ENCODE measurements at regions not wholly inside any gene's neighbourhood (a gene's known extent, or its start where the extent isn't known, plus 50 kb on each side); places are given as distances from the start of the nearest gene placed in this dataset.

DNA sequence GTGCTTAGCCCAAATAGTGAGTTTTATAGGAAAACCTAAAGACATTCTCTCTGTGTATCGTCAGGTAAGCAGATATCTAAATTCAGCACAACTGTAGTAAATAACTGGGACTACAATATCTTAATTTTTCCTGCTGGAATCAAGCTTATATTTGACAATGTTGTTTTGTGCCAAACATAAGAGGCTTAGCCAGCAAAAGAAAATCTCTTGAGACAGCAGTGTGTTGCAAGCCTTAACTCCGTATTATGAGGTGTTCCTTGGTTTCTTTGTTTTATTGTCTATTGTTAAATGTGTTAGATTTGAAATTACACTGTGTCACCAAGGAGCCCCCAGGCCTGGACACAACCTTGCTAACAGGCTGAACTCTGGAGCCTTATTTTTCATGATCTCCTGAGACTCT is 1570.6 kb upstream of the GOT2 start:
- no peak for TF ChIP-seq CTCF (IDR thresholded peaks at IDR 0.05)
- TF ChIP-seq POLR2AphosphoS5 (IDR thresholded peaks at IDR 0.05), result no peak
- TF ChIP-seq POLR2A (IDR thresholded peaks at IDR 0.05), result no peak
- TF ChIP-seq EP300 (IDR thresholded peaks at IDR 0.05), result no peak
